ENCODE measurements at regions not wholly inside any gene's neighbourhood (a gene's known extent, or its start where the extent isn't known, plus 50 kb on each side); places are given as distances from the start of the nearest gene placed in this dataset.
A peak's percentile ranks its signal among the peaks of the same experiment; 100 is the strongest.

DNA sequence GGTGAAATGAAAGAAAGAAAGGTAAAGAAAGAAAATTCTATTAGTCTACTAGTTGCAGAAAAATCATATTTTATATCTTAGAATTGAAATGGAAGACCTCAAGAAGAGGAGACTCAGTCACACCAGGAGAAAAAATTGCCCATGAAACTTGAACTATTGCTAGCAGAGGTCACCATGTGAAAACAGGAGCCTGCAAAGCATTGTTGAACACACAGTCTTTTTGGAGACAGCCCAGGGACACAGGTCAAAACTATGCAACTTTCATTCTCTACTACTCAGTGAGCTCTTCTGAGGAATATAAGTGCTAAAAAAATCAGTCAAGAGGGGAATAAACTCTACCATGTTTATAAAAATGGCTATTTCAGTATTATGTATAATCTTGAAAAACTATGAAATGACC, 89.8 kb upstream of the TENT5A start:
- Histone ChIP-seq H3K9me3 (replicated peaks in 1 of 3) (no peaks in the 10 kb centered on the region), H3K4me3 (no peak overlapping the region), H3K27me3 (no peaks in the 10 kb centered on the region), H3K36me3 (replicated peaks in 1 of 2) (no peaks in the 10 kb centered on the region), H3K27ac (no peak overlapping the region), H3K4me1 (replicated peaks in 1 of 2) (peaks cover 17 to 34% of the 10 kb centered on the region in 2 donors)
- intact Hi-C loops (cut with DNase I) = no loop called here
- TF ChIP-seq POLR2A (IDR thresholded peaks at IDR 0.05) = no peak
- TF ChIP-seq CTCF (IDR thresholded peaks at IDR 0.05) = no peak
- peak in 1 of 7 donors; percentile 27 for DNase-seq

GRCh38 chr6:81838724-81839426, 86.4 kb upstream of the TENT5A start:
- Histone ChIP-seq H3K27me3 (no peaks in the 10 kb centered on the region), H3K4me1 (replicated peaks in 1 of 2) (peaks cover 8 to 11% of the 10 kb centered on the region in 2 donors), H3K36me3 (replicated peaks in 1 of 2) (no peaks in the 10 kb centered on the region), H3K27ac (no peak overlapping the region), H3K4me3 (no peak overlapping the region), H3K9me3 (replicated peaks in 1 of 3) (no peaks in the 10 kb centered on the region)
- no peak for DNase-seq
- 67 to 82% (median 78%) methylated on average over 1 of the region's 1 CpG for WGBS, 4 donors
- TF ChIP-seq POLR2A (IDR thresholded peaks at IDR 0.05) (no peak), CTCF (IDR thresholded peaks at IDR 0.05) (peak in 1 of 6 experiments; percentile 4)
- intact Hi-C loops (cut with DNase I) = no loop called here

DNA sequence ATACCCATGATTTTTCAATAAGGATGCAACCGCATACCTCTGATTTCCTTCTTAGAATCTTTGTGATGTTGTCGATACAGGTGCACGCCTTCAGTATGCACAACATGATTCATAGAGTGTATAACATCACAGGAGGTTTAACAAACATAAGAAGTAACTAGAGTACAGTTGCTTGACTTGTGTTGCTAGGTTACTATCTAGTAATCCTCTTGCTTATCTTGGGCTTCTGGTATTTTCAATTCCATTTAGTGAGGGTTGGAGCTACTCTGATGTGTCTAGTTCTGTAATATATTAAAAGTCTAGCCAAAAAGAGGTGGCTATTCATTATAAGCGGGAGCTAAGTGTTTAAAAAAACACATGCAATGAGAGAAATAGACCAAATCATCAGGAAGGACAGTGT, 85.5 kb upstream of the TENT5A start:
- WGBS, 4 donors = 78 to 83% (median 80%) methylated on average over 4 of the region's 4 CpGs
- Histone ChIP-seq H3K4me3 (no peak overlapping the region), H3K9me3 (replicated peaks in 1 of 3) (no peaks in the 10 kb centered on the region), H3K27me3 (no peaks in the 10 kb centered on the region), H3K36me3 (replicated peaks in 1 of 2) (no peaks in the 10 kb centered on the region), H3K27ac (no peak overlapping the region), H3K4me1 (replicated peaks in 1 of 2) (peaks cover 6 to 7% of the 10 kb centered on the region in 2 donors)
- no peak for TF ChIP-seq POLR2A (IDR thresholded peaks at IDR 0.05)
- TF ChIP-seq CTCF (IDR thresholded peaks at IDR 0.05) = no peak
- intact Hi-C loops (cut with DNase I) = no loop called here
- DNase-seq = no peak

DNA sequence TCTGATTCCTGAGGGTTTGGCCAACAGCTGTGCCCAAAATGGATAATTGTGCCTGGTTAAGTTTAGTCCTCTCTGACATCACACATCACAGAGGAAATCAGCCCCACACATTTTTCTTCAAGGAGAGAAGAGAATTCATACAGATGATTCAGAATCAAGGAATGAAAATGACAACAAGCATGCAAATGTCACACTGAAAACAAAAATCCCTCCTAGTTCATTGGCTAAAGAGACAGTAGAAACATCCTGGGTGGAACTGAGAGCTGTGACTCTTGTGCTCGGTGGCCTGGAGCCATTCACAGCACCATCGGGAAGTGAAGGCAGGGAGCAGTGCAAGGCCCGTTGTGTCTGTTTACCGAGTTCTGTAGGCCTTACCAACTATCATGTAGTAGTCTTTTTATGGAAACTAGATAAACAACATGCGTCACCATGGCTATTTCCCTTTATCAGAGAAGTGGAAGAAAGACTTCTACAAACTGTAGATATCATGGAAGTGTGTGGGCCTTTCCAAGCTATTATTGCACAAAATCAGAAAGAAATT, 81.7 kb upstream of the TENT5A start:
- TF ChIP-seq CTCF (IDR thresholded peaks at IDR 0.05) (no peak), POLR2A (IDR thresholded peaks at IDR 0.05) (no peak)
- DNase-seq = peak in 5 of 7 donors; percentile 14 to 40 (median 34)
- peak overlapping the region in 3 of 5 donors; percentile 13 to 67 (median 62) for H3K27ac ChIP-seq
- H3K27me3 ChIP-seq = no peaks in the 10 kb centered on the region
- 46 to 62% (median 49%) methylated on average over 5 of the region's 5 CpGs for WGBS, 4 donors
- no peaks in the 10 kb centered on the region for H3K4me1 ChIP-seq (replicated peaks in 1 of 2)
- intact Hi-C loops (cut with DNase I) = no loop called here
- no peaks in the 10 kb centered on the region for H3K9me3 ChIP-seq (replicated peaks in 1 of 3)
- no peak overlapping the region for H3K4me3 ChIP-seq
- no peaks in the 10 kb centered on the region for H3K36me3 ChIP-seq (replicated peaks in 1 of 2)
